Common myeloid progenitor, CD34-positive (primary cell): ENCODE measurements at regions not wholly inside any gene's neighbourhood (a gene's known extent, or its start where the extent isn't known, plus 50 kb on each side); places are given as distances from the start of the nearest gene placed in this dataset.
"Not testable (repeated sequence)": the region's sequence is repeated elsewhere in the genome, so short reads cannot be mapped to it uniquely, and the experiment has no call there.

Experiments used
- CTCF ChIA-PET: fragments of 350-600 bp; sonication (Branson Sonifier 250); formaldehyde crosslinking; loops from one replicate; lab custom pipeline; 2021; ENCODE audit warnings: antibody characterized with exemption; lab: Charles Lee
- POLR2A ChIA-PET: fragments of 350-600 bp; sonication (Branson Sonifier 250); formaldehyde crosslinking; loops from one replicate; lab custom pipeline; 2021; ENCODE audit warnings: antibody characterized with exemption; lab: Charles Lee
- DNase-seq, 3 donors: peaks; one replicate each; pipeline versions ENCODE4 v3.0.0 to v3.0.0-alpha.2; 2013
- H3K27ac ChIP-seq, 2 experiments: 1 replicate in 1 of 2; 2 replicates in 1 of 2; pipeline ENCODE4 v1.7.0; 2013; ENCODE audit warnings: inconsistent platforms in 2 of 2, low read length in 2 of 2, mild to moderate bottlenecking in 2 of 2, low read depth in 1 of 2, moderate library complexity in 1 of 2; ENCODE audit not compliant: severe bottlenecking in 2 of 2, insufficient read depth in 1 of 2, poor library complexity in 1 of 2
- H3K27me3 ChIP-seq, 5 experiments: replicated peaks in 2 of 5; 1 replicate in 3 of 5; 2 replicates in 2 of 5; pipeline versions ENCODE4 v1.6.1 to v1.7.0; 2013; ENCODE audit warnings: low read length in 4 of 5, mild to moderate bottlenecking in 2 of 5, moderate library complexity in 2 of 5, inconsistent platforms in 1 of 5; ENCODE audit not compliant: insufficient read depth in 5 of 5, control insufficient read depth in 4 of 5
- H3K36me3 ChIP-seq, 4 experiments: 1 replicate in 2 of 4; 2 replicates in 2 of 4; pipeline versions ENCODE4 v1.6.1 to v1.7.0; 2013; ENCODE audit warnings: low read length in 3 of 4, control low read depth in 1 of 4, mild to moderate bottlenecking in 1 of 4; ENCODE audit not compliant: control insufficient read depth in 4 of 4, insufficient read depth in 4 of 4
- H3K4me1 ChIP-seq, 4 experiments: 1 replicate in 3 of 4; 2 replicates in 1 of 4; pipeline versions ENCODE4 v1.6.1 to v1.7.1; 2013; ENCODE audit warnings: low read length in 3 of 4, mild to moderate bottlenecking in 3 of 4, control low read depth in 1 of 4, inconsistent platforms in 1 of 4, moderate library complexity in 1 of 4; ENCODE audit not compliant: control insufficient read depth in 4 of 4, insufficient read depth in 4 of 4; ENCODE audit errors: control extremely low read depth in 1 of 4
- H3K4me3 ChIP-seq, 7 experiments: 1 replicate in 4 of 7; 2 replicates in 3 of 7; pipeline versions ENCODE4 v1.5.1 to v1.7.0; 2013; ENCODE audit warnings: mild to moderate bottlenecking in 7 of 7, low read length in 6 of 7, moderate library complexity in 6 of 7, inconsistent platforms in 2 of 7, low read depth in 2 of 7, control low read depth in 1 of 7; ENCODE audit not compliant: insufficient read depth in 4 of 7, control insufficient read depth in 1 of 7; ENCODE audit errors: extremely low read depth in 1 of 7
- H3K9me3 ChIP-seq, 5 experiments: 1 replicate in 4 of 5; 2 replicates in 1 of 5; pipeline versions ENCODE4 v1.6.1 to v1.7.1; 2013; ENCODE audit warnings: low read length in 4 of 5, mild to moderate bottlenecking in 2 of 5, inconsistent platforms in 1 of 5, low read depth in 1 of 5, moderate library complexity in 1 of 5; ENCODE audit not compliant: control insufficient read depth in 4 of 5, insufficient read depth in 2 of 5; ENCODE audit errors: control extremely low read depth in 1 of 5
- WGBS: methylation state at CpG from one replicate; pipeline ENCODE4 v1.1.5; 2013; ENCODE audit not compliant: insufficient coverage; 5-methylcytosine and 5-hydroxymethylcytosine counted together

DNA sequence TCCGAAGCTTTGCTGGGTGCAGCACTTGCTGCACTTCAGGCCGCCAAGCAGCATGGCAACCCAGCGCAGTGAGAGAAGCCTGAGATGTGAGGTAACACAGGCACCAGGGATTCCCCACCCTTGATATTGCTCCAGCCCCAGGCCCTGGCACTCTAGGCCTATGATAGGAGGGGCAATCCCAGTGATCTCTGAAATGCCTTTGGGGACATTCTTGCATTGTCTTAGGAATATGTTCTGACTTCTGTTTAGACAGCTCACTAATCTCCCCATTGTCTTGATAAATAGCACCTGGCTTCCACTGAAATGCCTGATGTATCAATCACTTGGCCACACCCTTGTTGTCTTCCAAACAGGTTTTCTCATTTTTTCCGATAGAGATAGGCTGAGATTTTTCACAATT lies 102.8 kb downstream of the SOX14 start:
- ChIA-PET CTCF (no interaction called here), POLR2A (no interaction called here)
- DNase-seq: no peak
- H3K4me1 ChIP-seq: no peaks in the 10 kb centered on the region
- no peaks in the 10 kb centered on the region for H3K27me3 ChIP-seq
- no peak overlapping the region for H3K27ac ChIP-seq
- 100% methylated on average over 4 of the region's 4 CpGs for WGBS
- H3K4me3 ChIP-seq: no peak overlapping the region
- peaks cover 0 to 15% (median 3%) of the 10 kb centered on the region in 5 experiments for H3K9me3 ChIP-seq
- no peaks in the 10 kb centered on the region for H3K36me3 ChIP-seq

DNA sequence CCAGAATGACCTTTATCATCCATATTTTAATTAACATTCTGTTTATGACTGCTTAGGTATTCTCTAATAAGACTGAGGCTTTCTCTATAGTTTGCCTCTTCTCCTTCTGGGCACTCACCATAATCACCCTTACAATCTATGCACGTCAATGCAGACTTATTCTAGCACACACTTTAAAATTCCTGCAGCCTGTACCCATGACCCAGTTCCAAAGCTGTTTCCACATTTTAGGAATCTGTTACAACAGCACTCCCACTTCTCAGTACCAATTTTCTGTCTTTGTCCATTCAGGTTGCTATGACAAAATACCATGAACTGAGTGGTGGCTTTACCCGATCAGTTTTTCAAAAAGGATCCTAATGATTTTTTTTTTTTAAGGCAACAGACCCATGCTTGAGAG lies 103.5 kb downstream of the SOX14 start:
- H3K9me3 ChIP-seq: peaks cover 0 to 15% (median 3%) of the 10 kb centered on the region in 5 experiments
- 86% methylated on average over 1 of the region's 2 CpGs for WGBS
- POLR2A ChIA-PET: no interaction called here
- no peak overlapping the region for H3K27ac ChIP-seq
- no peak for DNase-seq
- no peaks in the 10 kb centered on the region for H3K4me1 ChIP-seq
- CTCF ChIA-PET: no interaction called here
- no peaks in the 10 kb centered on the region for H3K27me3 ChIP-seq
- no peaks in the 10 kb centered on the region for H3K36me3 ChIP-seq
- H3K4me3 ChIP-seq: no peak overlapping the region

DNA sequence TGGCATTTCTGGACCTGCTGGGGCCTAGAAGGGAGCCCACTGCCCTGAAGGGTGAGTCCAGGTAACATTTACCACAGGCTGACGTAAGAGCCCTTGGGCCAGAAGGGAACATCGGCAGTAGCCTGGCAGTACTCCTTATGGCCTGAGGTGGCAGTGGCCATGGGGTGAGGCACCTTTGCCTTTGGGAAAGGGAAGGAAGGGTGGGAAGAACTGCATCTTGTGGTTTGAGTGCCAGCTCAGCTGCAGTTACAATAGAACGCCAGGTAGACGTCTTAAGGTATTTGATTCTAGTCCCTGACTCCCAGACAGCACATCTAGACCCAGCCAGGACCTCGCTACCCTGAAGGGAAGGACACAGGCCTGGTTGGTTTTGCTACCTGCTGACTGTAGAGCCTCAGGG lies 104.9 kb downstream of the SOX14 start:
- Histone ChIP-seq H3K4me3 (no peak overlapping the region), H3K27ac (no peak overlapping the region), H3K4me1 (no peaks in the 10 kb centered on the region), H3K36me3 (no peaks in the 10 kb centered on the region), H3K27me3 (no peaks in the 10 kb centered on the region), H3K9me3 (peaks cover 0 to 15% (median 3%) of the 10 kb centered on the region in 5 experiments)
- WGBS: 95% methylated on average over 4 of the region's 5 CpGs
- ChIA-PET CTCF (interaction anchor here (0.6 kb wide), 1 partner anchor 98 kb away, joined by 3 read pairs; no protein-coding TSS in a partner anchor), POLR2A (no interaction called here)
- DNase-seq: no peak

DNA sequence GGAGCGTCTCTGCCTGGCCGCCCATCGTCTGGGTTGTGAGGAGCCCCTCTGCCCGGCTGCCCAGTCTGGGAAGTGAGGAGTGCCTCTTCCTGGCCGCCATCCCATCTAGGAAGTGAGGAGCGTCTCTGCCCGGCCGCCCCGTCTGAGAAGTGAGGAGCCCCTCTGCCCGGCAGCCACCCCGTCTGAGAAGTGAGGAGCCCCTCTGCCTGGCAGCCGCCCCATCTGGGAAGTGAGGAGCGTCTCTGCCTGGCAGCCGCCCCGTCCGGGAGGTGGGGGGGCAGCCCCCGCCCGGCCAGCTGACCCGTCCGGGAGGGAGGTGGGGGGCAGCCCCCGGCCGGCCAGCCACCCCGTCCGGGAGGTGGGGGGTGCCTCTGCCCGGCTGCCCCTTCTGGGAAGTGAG lies 108.5 kb downstream of the SOX14 start:
- H3K4me3 ChIP-seq, H3K27me3 ChIP-seq, H3K4me1 ChIP-seq, DNase-seq, H3K27ac ChIP-seq, CTCF ChIA-PET, POLR2A ChIA-PET, H3K36me3 ChIP-seq: not testable (repeated sequence)
- WGBS: 95% methylated on average over 14 of the region's 25 CpGs
- H3K9me3 ChIP-seq: peaks cover 0 to 13% (median 3%) of the 10 kb centered on the region in 5 experiments

DNA sequence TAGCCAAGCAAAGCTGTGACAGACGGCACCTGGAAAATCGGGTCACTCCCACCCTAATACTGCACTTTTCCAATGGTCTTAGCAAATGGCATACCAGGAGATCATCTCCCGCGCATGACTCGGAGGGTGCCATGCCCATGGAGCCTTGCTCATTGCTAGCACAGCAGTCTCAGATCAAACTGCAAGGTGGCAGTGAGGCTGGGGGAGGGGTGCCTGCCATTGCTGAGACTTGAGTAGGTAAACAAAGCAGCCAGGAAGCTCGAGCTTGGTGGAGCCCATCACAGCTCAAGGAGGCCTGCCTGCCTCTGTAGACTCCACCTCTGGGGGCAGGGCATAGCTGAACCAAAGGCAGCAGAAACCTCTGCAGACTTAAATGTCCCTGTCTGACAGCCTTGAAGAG lies 113.1 kb upstream of the CLDN18 start:
- H3K36me3 ChIP-seq, H3K9me3 ChIP-seq, H3K4me3 ChIP-seq, H3K27ac ChIP-seq, CTCF ChIA-PET, DNase-seq, H3K27me3 ChIP-seq, POLR2A ChIA-PET, H3K4me1 ChIP-seq: not testable (repeated sequence)
- WGBS: 80% methylated on average over 6 of the region's 6 CpGs

DNA sequence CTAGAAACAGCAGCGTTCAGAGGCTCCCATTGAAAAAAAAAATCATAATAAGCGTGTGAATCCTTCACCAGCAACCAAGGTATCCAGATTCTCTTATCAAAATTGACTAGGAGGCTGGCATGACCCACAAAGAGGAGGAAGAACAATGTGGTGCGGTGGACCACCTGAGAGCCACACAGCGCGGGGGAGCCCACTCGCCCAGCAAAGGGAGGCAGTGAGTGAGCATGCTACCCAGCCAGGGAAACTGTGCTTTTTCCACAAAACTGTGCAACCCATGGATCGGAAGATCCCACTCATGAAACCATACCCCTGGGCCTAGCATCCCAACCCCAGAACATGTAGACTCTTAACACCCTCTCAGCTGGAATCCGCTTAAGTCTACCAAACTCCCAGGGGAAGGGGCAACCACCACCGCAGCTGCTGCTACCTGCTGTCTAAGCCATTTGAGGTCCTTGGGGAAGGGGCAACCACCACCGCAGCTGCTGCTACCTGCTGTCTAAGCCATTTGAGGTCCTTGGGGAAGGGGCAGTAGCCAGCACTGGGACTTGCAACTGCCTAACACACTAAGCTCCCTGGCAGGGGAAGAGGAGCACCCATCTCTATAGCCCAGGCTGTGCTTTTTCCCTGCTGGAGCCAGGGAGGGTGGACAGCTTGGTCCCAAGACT lies 102.8 kb upstream of the CLDN18 start:
- Histone ChIP-seq H3K4me1 (no peaks in the 10 kb centered on the region), H3K36me3 (no peaks in the 10 kb centered on the region), H3K9me3 (peaks cover 0 to 7% (median 0%) of the 10 kb centered on the region in 5 experiments), H3K27ac (no peak overlapping the region), H3K4me3 (no peak overlapping the region), H3K27me3 (no peaks in the 10 kb centered on the region)
- DNase-seq: no peak
- POLR2A ChIA-PET: no interaction called here
- CTCF ChIA-PET: no interaction called here
- 96% methylated on average over 9 of the region's 10 CpGs for WGBS

DNA sequence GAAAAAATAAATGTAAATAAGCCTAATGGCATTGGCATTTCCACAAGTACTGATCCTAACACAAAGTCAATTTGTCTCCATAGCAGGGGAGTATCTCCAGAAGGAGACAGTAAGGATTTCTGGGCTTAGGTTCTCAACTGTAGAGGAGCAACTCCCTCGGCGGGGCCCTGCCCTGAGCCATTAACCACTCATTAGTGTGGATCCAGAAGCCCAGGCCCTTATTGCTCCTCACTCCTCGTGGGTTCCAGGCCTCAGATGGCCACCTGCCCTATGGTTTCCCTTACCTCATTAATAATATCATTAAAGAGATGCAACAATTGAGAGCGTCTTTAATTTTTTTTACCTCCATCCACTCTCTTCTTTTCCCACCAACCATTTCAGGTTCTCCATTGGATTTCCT lies 85.3 kb upstream of the CLDN18 start:
- WGBS: 89% methylated on average over 4 of the region's 4 CpGs
- DNase-seq: no peak
- Histone ChIP-seq H3K36me3 (no peaks in the 10 kb centered on the region), H3K9me3 (no peaks in the 10 kb centered on the region), H3K4me1 (no peaks in the 10 kb centered on the region), H3K27ac (no peak overlapping the region), H3K27me3 (peaks cover 0 to 2% (median 0%) of the 10 kb centered on the region in 5 experiments), H3K4me3 (no peak overlapping the region)
- ChIA-PET POLR2A (no interaction called here), CTCF (no interaction called here)
